ENCODE measurements at regions not wholly inside any gene's neighbourhood (a gene's known extent, or its start where the extent isn't known, plus 50 kb on each side); places are given as distances from the start of the nearest gene placed in this dataset.

DNA sequence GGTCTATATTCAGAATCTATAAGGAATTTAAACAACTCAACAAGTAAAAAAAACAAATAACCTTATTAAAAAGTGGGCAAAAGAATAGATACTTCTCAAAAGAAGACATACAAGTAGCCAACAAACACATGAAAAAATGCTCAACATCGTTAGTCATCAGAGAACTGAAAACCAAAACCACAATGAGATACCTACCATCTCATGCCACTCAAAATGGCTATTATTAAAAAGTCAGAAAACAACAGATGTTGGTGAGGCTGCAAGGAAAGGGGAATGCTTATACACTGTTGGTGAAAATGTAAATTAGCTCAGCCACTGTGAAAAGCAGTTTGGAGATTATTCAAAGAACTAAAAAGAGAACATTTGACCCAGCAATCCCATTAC lies 201.6 kb downstream of the QDPR start:
- H3K9ac ChIP-seq (replicated peaks; ENCODE audit: extremely low read depth, insufficient read depth, low read length): no peak overlapping the region
- BruUV-seq (replicated peaks): no TSS peak
- H3K36me3 ChIP-seq (ENCODE audit: control insufficient read depth in 2 of 2, extremely low read depth in 1 of 2, insufficient read depth in 2 of 2, low read length in 2 of 2): no peaks in the 10 kb centered on the region
- dilution Hi-C loops (cut with MboI; ENCODE audit: extremely low pct_ligation_motif_present, low sequenced_read_pairs): no loop called here
- no peak overlapping the region for H3K27ac ChIP-seq (ENCODE audit: insufficient read depth, low read depth, low read length)
- H2AFZ ChIP-seq (ENCODE audit: low read depth, low read length): no peak overlapping the region
- no peaks in the 10 kb centered on the region for H3K27me3 ChIP-seq (ENCODE audit: control insufficient read depth in 2 of 2, insufficient read depth in 2 of 2, low read length in 2 of 2)
- intact Hi-C loops (cut with micrococcal nuclease): no loop called here
- ChIA-PET CTCF (no interaction called here), POLR2A (no interaction called here)
- no peaks in the 10 kb centered on the region for H3K9me1 ChIP-seq (replicated peaks; ENCODE audit: control insufficient read depth, extremely low read depth, insufficient read depth, low read length)
- peaks cover 5% of the 10 kb centered on the region for H3K4me1 ChIP-seq (ENCODE audit: control insufficient read depth, extremely low read depth, insufficient read depth, low read length)
- FAIRE-seq: no peak
- H3K79me2 ChIP-seq (ENCODE audit: control insufficient read depth, insufficient read depth, low read length): no peaks in the 10 kb centered on the region
- TF ChIP-seq MYC (IDR thresholded peaks at IDR 0.05; ENCODE audit: low read depth, low read length) (no peak), CTCF (IDR thresholded peaks at IDR 0.05; ENCODE audit: extremely low read depth in 1 of 2, insufficient read depth in 1 of 2, low read depth in 1 of 2, low read length in 2 of 2) (no peak), JUN (IDR thresholded peaks at IDR 0.05; ENCODE audit: borderline replicate concordance, insufficient read depth, insufficient read length, low read depth) (no peak)
- H4K20me1 ChIP-seq (replicated peaks; ENCODE audit: control insufficient read depth, extremely low read depth, insufficient read depth, low read length): no peaks in the 10 kb centered on the region
- H3K4me2 ChIP-seq (ENCODE audit: insufficient read depth, low read length): no peak overlapping the region
- DNase-seq (ENCODE audit: low read depth, low spot score): no peak
- H3K9me3 ChIP-seq (replicated peaks; ENCODE audit: control insufficient read depth, insufficient read depth, low read length): no peaks in the 10 kb centered on the region
- no peak overlapping the region for H3K4me3 ChIP-seq (replicated peaks in 1 of 3; ENCODE audit: insufficient read depth in 1 of 3, low read depth in 1 of 3, low read length in 3 of 3)

DNA sequence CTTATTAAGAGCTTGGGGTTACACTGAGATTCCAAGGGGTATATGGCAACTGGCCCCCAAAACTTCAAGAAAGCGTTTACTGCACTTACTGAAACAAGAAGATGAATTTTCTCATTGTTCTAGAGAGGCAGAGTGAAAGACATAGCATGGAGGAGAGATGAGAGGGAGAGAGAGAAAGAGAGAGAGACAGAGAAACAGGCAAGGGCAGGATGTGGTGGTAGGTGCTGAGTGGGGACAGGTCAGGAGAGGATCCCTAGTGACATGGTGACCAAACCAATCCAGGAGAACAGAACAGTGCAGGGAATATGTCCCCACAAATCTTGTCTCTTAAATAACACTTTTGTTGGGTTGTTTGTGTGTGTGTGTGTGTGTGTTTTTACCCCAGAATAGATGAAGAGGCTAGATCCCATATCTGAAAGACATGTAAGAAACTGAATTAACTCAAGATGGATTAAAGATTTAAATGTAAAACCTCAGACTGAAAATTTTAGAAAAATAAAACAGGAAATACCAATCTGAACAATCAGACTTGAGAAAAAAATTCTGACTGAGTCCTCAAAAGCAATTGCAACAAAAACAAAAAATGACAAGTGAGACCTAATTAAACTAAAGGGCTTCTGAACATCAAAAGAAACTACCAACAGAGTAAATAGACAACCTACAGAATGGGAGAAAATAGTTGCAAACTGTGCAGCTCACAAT lies 202.2 kb downstream of the QDPR start:
- H3K27me3 ChIP-seq (ENCODE audit: control insufficient read depth in 2 of 2, insufficient read depth in 2 of 2, low read length in 2 of 2): no peaks in the 10 kb centered on the region
- H3K4me1 ChIP-seq (ENCODE audit: control insufficient read depth, extremely low read depth, insufficient read depth, low read length): peaks cover 5% of the 10 kb centered on the region
- POLR2A ChIA-PET: interaction anchor here (0.6 kb wide), 1 partner anchor 10 kb away, joined by 7 read pairs; no protein-coding TSS in a partner anchor
- TF ChIP-seq FOS (IDR thresholded peaks at IDR 0.05; ENCODE audit: borderline replicate concordance, insufficient read depth, low read length) (no peak), POLR2A (IDR thresholded peaks at IDR 0.05; ENCODE audit: low read depth, low read length) (no peak), CTCF (IDR thresholded peaks at IDR 0.05; ENCODE audit: extremely low read depth in 1 of 2, insufficient read depth in 1 of 2, low read depth in 1 of 2, low read length in 2 of 2) (no peak), POLR2AphosphoS5 (IDR thresholded peaks at IDR 0.05; ENCODE audit: insufficient read depth, low read depth, low read length) (no peak), MYC (IDR thresholded peaks at IDR 0.05; ENCODE audit: low read depth, low read length) (no peak), EZH2 (IDR thresholded peaks at IDR 0.05; ENCODE audit: borderline replicate concordance, low read depth, low read length, severe bottlenecking) (no peak), JUN (IDR thresholded peaks at IDR 0.05; ENCODE audit: borderline replicate concordance, insufficient read depth, insufficient read length, low read depth) (no peak), GATA2 (IDR thresholded peaks at IDR 0.05; ENCODE audit: insufficient read depth, insufficient read length, low read depth, low read length) (no peak)
- TF ChIP-seq, protein P1, sequence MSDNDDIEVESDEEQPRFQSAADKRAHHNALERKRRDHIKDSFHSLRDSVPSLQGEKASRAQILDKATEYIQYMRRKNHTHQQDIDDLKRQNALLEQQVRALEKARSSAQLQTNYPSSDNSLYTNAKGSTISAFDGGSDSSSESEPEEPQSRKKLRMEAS (IDR thresholded peaks at IDR 0.05; ENCODE audit: insufficient read depth, insufficient read length): no peak
- no peaks in the 10 kb centered on the region for H4K20me1 ChIP-seq (replicated peaks; ENCODE audit: control insufficient read depth, extremely low read depth, insufficient read depth, low read length)
- H3K9ac ChIP-seq (replicated peaks; ENCODE audit: extremely low read depth, insufficient read depth, low read length): no peak overlapping the region
- peak overlapping the region; percentile 34 for H2AFZ ChIP-seq (ENCODE audit: low read depth, low read length)
- DNase-seq (ENCODE audit: low read depth, low spot score) (peak; percentile 13), FAIRE-seq (no peak)
- no peak overlapping the region for H3K4me3 ChIP-seq (replicated peaks in 1 of 3; ENCODE audit: insufficient read depth in 1 of 3, low read depth in 1 of 3, low read length in 3 of 3)
- H3K36me3 ChIP-seq (ENCODE audit: control insufficient read depth in 2 of 2, extremely low read depth in 1 of 2, insufficient read depth in 2 of 2, low read length in 2 of 2): no peaks in the 10 kb centered on the region
- no peaks in the 10 kb centered on the region for H3K9me1 ChIP-seq (replicated peaks; ENCODE audit: control insufficient read depth, extremely low read depth, insufficient read depth, low read length)
- intact Hi-C loops (cut with micrococcal nuclease) (no loop called here), dilution Hi-C loops (cut with MboI; ENCODE audit: extremely low pct_ligation_motif_present, low sequenced_read_pairs) (no loop called here)
- CTCF ChIA-PET: no interaction called here
- no peak overlapping the region for H3K27ac ChIP-seq (ENCODE audit: insufficient read depth, low read depth, low read length)
- H3K9me3 ChIP-seq (replicated peaks; ENCODE audit: control insufficient read depth, insufficient read depth, low read length): no peaks in the 10 kb centered on the region
- no TSS peak for BruUV-seq (replicated peaks)
- no peak overlapping the region for H3K4me2 ChIP-seq (ENCODE audit: insufficient read depth, low read length)
- H3K79me2 ChIP-seq (ENCODE audit: control insufficient read depth, insufficient read depth, low read length): no peaks in the 10 kb centered on the region
